HG02759 (cell line): ENCODE measurements at regions not wholly inside any gene's neighbourhood (a gene's known extent, or its start where the extent isn't known, plus 50 kb on each side); places are given as distances from the start of the nearest gene placed in this dataset.
"Not testable (repeated sequence)": the region's sequence is repeated elsewhere in the genome, so short reads cannot be mapped to it uniquely, and the experiment has no call there.

Experiments
- ATAC-seq: cut with Tn5 transposase; IDR thresholded peaks from one replicate; pipeline ENCODE4 v1.9.1; 2021; ENCODE audit warnings: mild to moderate bottlenecking, moderate library complexity; ENCODE audit not compliant: unreplicated experiment

- peak; percentile 81 for ATAC-seq
These were observed 188.3 kb upstream of the MEF2C start for GRCh38 chr5:89071101-89071940.

DNA sequence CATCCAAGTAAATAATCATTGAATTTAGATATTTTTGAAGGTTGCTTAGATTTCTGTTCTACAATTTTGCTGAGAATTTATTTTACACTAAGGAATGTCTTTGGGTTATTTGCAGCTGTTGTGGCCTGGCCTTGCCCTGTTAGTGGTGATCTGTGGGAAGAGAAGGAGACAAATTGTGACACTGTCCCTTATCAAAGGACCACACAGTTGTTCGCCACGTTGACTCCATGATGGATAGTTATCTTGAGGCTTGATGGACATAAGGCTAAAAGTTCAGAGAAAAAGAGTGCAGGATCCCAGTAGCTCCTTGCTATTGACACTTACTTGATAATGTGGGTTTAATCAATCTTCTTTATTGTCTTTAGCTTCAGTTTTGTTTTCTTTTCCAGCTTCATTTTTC lies 186.6 kb upstream of the MEF2C start:
- no peak for ATAC-seq

DNA sequence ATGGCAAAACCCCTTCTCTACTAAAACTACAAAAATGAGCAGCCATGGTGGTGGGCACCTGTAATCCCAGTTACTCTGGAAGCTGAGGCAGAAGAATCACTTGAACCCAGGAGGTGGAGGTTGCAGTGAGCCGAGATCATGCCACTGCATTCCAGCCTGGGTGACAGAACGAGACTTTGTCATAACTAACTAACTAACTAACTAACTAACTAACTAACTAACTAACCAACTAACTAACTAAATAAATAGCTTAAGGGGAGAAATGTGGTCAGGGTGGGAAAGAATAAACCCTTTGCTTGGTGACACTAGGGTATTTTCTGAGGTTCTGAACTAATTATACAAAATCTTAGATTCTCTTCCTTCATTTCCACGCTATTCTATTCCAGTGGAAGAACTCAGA lies 184.4 kb upstream of the MEF2C start:
- no peak for ATAC-seq

DNA sequence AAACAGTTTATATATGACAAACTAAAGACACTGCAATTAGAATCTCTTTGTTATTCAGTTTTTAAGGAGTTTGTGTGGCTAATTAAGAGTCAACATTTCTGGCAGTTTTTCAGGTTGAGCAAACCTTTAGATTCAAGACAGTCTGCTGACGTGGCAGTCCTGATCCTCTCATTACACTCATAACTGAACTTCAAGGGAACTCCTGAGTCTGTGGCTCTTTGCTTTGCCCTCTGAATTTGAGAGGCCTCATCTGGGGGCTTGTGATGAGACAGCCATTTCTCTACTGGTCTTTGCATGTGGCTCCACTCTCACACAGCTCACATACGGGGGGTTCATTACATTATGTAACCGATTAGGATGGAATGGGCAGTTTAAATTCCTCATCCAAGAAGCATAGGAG lies 182.9 kb upstream of the MEF2C start:
- peak; percentile 94 for ATAC-seq

- ATAC-seq, result no peak
These were observed 181.8 kb upstream of the MEF2C start for GRCh38 chr5:89064736-89065135.

GRCh38 chr5:89064054-89064453 lies 181.1 kb upstream of the MEF2C start:
- ATAC-seq, result peak; percentile 65

DNA sequence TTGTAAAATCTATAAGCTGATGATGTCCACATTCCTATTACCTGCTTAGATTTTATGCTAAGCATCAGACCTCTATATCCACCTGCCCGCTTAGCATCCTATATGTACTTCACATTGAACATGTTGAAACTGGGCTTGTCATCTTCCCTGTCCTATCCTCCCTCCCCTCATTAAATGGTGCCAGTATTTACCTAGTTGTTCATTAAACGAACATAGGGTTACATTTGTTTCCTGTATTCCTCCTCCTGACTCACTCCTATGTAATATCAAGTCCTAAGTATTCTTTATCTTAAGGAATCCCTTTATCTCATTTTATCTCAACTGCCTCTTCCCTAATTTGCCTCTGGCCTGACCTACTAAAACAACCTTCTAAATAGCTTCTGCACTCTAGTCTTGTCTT lies 177.8 kb upstream of the MEF2C start:
- no peak for ATAC-seq

- no peak for ATAC-seq
These were observed 176.3 kb upstream of the MEF2C start for GRCh38 chr5:89059274-89059673.

GRCh38 chr5:89055695-89056085 lies 172.7 kb upstream of the MEF2C start:
- ATAC-seq, result no peak

GRCh38 chr5:89055015-89055694 lies 172.2 kb upstream of the MEF2C start:
- ATAC-seq, result no peak

- no peak for ATAC-seq
These were observed 170.6 kb upstream of the MEF2C start for GRCh38 chr5:89053547-89053946.

DNA sequence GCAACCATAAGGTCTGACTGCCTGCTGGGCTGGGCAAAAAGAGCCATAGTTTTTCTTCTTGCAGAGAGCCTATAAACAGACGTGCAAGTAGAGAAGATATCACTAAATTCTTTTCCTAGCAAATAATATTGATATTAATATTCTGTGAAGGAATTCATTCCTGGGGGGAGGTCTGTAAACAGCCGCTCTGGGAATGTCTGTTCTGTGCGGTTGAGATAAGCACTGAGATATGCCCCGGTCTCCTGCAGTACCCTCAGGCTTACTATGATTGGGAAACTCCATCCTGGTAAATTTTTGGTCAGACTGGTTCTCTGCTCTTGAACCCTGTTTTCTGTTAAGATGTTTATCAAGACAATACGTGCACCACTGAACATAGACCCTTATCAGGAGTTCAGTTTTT lies 167.1 kb upstream of the MEF2C start:
- not testable (repeated sequence) for ATAC-seq

DNA sequence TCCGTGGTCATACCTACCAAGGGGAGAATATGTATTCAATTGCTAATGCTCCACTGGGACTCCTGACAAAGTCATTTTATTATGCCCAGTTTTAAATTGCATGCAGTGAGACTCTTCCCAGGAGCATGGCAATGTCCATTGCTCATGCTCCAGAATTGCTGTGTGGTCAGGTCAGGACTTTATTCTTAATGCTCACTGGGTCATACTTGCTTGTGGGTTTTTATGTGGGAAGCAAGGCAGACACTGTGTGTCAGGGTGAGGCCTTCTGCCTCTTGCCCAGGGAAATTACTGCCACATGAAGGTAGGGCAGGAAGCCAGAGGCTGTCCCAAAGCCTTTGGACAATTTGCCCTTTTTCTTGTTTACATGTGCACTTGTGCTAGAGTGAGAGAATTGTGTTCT lies 164.6 kb upstream of the MEF2C start:
- no peak for ATAC-seq

DNA sequence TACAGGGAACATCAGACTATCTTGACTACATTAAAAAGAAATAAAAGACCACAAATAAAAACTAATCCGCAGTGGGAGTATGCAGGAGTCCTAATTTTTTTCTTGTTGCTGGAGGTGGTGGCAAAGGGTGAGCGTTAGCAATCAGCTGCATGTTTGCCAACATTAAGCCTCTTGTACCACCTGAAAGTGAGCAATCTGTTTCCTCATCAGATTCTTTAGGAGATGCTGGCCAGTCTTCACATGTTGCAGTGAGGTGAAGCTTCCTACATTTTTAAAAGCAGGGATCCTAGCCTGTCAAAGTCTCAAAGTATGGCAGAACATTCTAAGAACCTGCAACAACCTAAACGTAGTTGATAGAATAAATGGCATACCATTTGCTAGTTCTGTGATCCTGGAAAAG lies 162.2 kb upstream of the MEF2C start:
- ATAC-seq, result no peak

- ATAC-seq, result no peak
These were observed 161.8 kb upstream of the MEF2C start for GRCh38 chr5:89044674-89045200.

- peak; percentile 80 for ATAC-seq
These were observed 160.7 kb upstream of the MEF2C start for GRCh38 chr5:89043676-89044075.

DNA sequence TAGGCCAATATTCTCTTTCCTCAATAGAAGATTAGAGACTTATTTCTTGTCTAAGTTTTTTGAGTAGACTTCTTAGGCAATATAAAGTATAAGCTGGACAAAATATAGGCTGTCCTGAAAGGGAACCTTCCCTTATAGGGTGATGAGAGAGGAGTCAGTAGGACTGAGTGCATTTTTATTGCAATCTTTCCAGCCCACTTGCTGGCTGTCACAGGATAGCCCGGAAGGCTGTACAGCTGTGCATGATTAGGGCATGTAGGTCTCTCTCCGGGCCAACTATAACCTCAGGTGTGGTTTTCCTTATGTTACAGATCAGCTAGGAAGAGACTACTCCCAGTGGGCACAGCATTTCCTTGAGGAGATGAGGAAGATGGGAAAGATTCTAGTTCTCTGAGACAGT lies 159.8 kb upstream of the MEF2C start:
- ATAC-seq, result no peak

- no peak for ATAC-seq
These were observed 159.0 kb upstream of the MEF2C start for GRCh38 chr5:89041976-89042375.

- no peak for ATAC-seq
These were observed 158.3 kb upstream of the MEF2C start for GRCh38 chr5:89041249-89041779.

- ATAC-seq, result no peak
These were observed 153.9 kb upstream of the MEF2C start for GRCh38 chr5:89036704-89037489.

- ATAC-seq, result no peak
These were observed 153.2 kb upstream of the MEF2C start for GRCh38 chr5:89036166-89036565.
